Ovary (tissue), 7 donors: ENCODE measurements at regions not wholly inside any gene's neighbourhood (a gene's known extent, or its start where the extent isn't known, plus 50 kb on each side); places are given as distances from the start of the nearest gene placed in this dataset.
"Not testable (repeated sequence)": the region's sequence is repeated elsewhere in the genome, so short reads cannot be mapped to it uniquely, and the experiment has no call there.

Experiments used
- DNase-seq, 5 donors: peaks; one replicate each; pipeline ENCODE4 v3.0.0-alpha.2; 2019 to 2020
- H3K27ac ChIP-seq, 2 donors: fragments of 200-600 bp; one replicate each; pipeline versions ENCODE4 v1.5.1 to v1.8.0; 2019 to 2022
- H3K27me3 ChIP-seq: fragments of 200-600 bp; one replicate; pipeline ENCODE4 v1.8.0; 2022
- H3K36me3 ChIP-seq: fragments of 200-600 bp; sonication (generic); one replicate; pipeline ENCODE4 v1.5.1; 2019
- H3K4me1 ChIP-seq: one replicate; pipeline ENCODE4 v1.8.1; 2013; ENCODE audit warnings: mild to moderate bottlenecking, moderate library complexity; ENCODE audit not compliant: insufficient read depth
- H3K4me3 ChIP-seq: fragments of 200-600 bp; sonication (generic); one replicate; pipeline ENCODE4 v1.5.1; 2017
- H3K9me3 ChIP-seq, 2 donors: fragments of 200-600 bp in 1 of 2; sonication (generic) in 1 of 2; one replicate each; pipeline versions ENCODE4 v1.5.1 to v1.8.1; 2013 to 2019; ENCODE audit warnings: mild to moderate bottlenecking in 1 of 2, moderate library complexity in 1 of 2
- CTCF ChIP-seq, 3 donors: fragments of 450-650 bp in 2 of 3; fragments of 200-600 bp in 1 of 3; IDR thresholded peaks; one replicate each; pipeline versions ENCODE4 v1.5.1 to v1.8.0; 2016 to 2022; ENCODE audit warnings: antibody characterized with exemption in 3 of 3, mild to moderate bottlenecking in 1 of 3
- EP300 ChIP-seq: sonication (generic); formaldehyde crosslinking; IDR thresholded peaks from one replicate; pipeline ENCODE4 v1.6.1; 2017; ENCODE audit warnings: antibody characterized with exemption
- POLR2A ChIP-seq: fragments of 450-650 bp; IDR thresholded peaks from one replicate; pipeline ENCODE4 v1.6.1; 2017; ENCODE audit warnings: antibody characterized with exemption, mild to moderate bottlenecking, moderate library complexity
- WGBS, 3 donors: extraction: QIAGEN DNeasy Blood & Tissue Kit in 1 of 3; methylation state at CpG; one replicate each; pipeline versions ENCODE4 v1.1.5 to v1.1.7; 2013 to 2017; 5-methylcytosine and 5-hydroxymethylcytosine counted together
- intact Hi-C, 4 donors: fragments of 100-400 bp; cut with DNase I; formaldehyde crosslinking; loops; one replicate each; pipeline versions ENCODE4 v1.11.0 to v1.15.1; 2022 to 2023
- donor health status: DM: no; HTN: no; CAD: no; lungs with moderate emphysema.
- donor health status: DM: no; HTN: no; CAD: no.
- donor health status: Bipolar disorder and iron deficiency.
- donor health status: DM: no; HTN: no; CAD: no.
- donor health status: DM: yes; HTN: yes; CAD: no.

DNA sequence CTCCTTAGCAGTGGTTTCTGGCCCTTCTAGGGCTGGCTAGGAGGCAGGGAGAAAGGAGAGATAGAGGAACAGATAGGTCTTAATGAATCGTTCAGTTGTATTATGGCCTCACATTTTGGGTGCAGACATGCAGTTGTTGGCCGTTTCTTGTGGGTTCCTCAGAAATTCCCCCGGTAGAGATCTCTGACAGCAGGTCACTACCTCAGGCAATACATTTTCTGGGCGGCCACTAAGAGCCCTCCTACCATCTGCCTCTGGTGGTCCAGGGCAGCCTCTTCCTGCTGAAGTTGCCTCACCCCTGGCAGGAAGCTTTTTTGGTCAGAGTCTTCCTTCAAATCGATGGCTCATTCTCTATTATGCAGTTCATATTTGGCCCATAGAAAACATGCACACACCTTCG lies 266.1 kb downstream of the SV2B start:
- Histone ChIP-seq H3K36me3 (no peaks in the 10 kb centered on the region), H3K4me3 (no peak overlapping the region), H3K4me1 (no peaks in the 10 kb centered on the region), H3K27me3 (no peaks in the 10 kb centered on the region), H3K9me3 (no peaks in the 10 kb centered on the region), H3K27ac (no peak overlapping the region)
- no peak for DNase-seq
- 81 to 89% (median 84%) methylated on average over 6 of the region's 6 CpGs for WGBS, 3 donors
- TF ChIP-seq POLR2A (no peak), EP300 (no peak), CTCF (IDR thresholded peaks at IDR 0.05) (no peak)
- intact Hi-C loops = no loop called here

GRCh38 chr15:91368611-91369010 lies 268.6 kb downstream of the SV2B start:
- no peak overlapping the region for H3K27ac ChIP-seq
- no peak overlapping the region for H3K4me3 ChIP-seq
- H3K9me3 ChIP-seq = no peaks in the 10 kb centered on the region
- WGBS, 3 donors = 55 to 67% (median 62%) methylated on average over 9 of the region's 9 CpGs
- H3K27me3 ChIP-seq = no peaks in the 10 kb centered on the region
- no peaks in the 10 kb centered on the region for H3K4me1 ChIP-seq
- no peaks in the 10 kb centered on the region for H3K36me3 ChIP-seq
- intact Hi-C loops = no loop called here
- TF ChIP-seq POLR2A = no peak
- TF ChIP-seq CTCF (IDR thresholded peaks at IDR 0.05) = no peak
- TF ChIP-seq EP300 = no peak
- no peak for DNase-seq

GRCh38 chr15:91369823-91370222 lies 269.8 kb downstream of the SV2B start:
- Histone ChIP-seq H3K27ac (no peak overlapping the region), H3K4me1 (no peaks in the 10 kb centered on the region), H3K9me3 (no peaks in the 10 kb centered on the region), H3K36me3 (no peaks in the 10 kb centered on the region), H3K27me3 (no peaks in the 10 kb centered on the region), H3K4me3 (no peak overlapping the region)
- intact Hi-C loops = no loop called here
- no peak for TF ChIP-seq POLR2A
- TF ChIP-seq EP300 = no peak
- no peak for TF ChIP-seq CTCF (IDR thresholded peaks at IDR 0.05)
- DNase-seq = no peak
- 39 to 57% (median 50%) methylated on average over 7 of the region's 7 CpGs for WGBS, 3 donors

- H3K27me3 ChIP-seq = not testable (repeated sequence)
- WGBS, 3 donors = 87 to 88% (median 88%) methylated on average over 3 of the region's 3 CpGs
Measured at GRCh38 chr15:91371345-91371744, 271.3 kb downstream of the SV2B start.

GRCh38 chr15:91374336-91374735 lies 274.3 kb downstream of the SV2B start:
- no peak overlapping the region for H3K27ac ChIP-seq
- DNase-seq = no peak
- no peaks in the 10 kb centered on the region for H3K36me3 ChIP-seq
- intact Hi-C loops = no loop called here
- no peak for TF ChIP-seq EP300
- TF ChIP-seq POLR2A = no peak
- TF ChIP-seq CTCF (IDR thresholded peaks at IDR 0.05) = no peak
- H3K27me3 ChIP-seq = no peaks in the 10 kb centered on the region
- no peaks in the 10 kb centered on the region for H3K9me3 ChIP-seq
- 82 to 87% (median 83%) methylated on average over 3 of the region's 3 CpGs for WGBS, 3 donors
- H3K4me3 ChIP-seq = no peak overlapping the region
- H3K4me1 ChIP-seq = no peaks in the 10 kb centered on the region

More at GRCh38 chr15:91371345-91371744, 271.3 kb downstream of the SV2B start:
- H3K4me1 ChIP-seq, H3K36me3 ChIP-seq, intact Hi-C loops, DNase-seq, H3K9me3 ChIP-seq, H3K27ac ChIP-seq, H3K4me3 ChIP-seq: not testable (repeated sequence)
